Gastroesophageal sphincter (tissue), 4 donors: ENCODE measurements at regions not wholly inside any gene's neighbourhood (a gene's known extent, or its start where the extent isn't known, plus 50 kb on each side); places are given as distances from the start of the nearest gene placed in this dataset.
A peak's percentile ranks its signal among the peaks of the same experiment; 100 is the strongest.

ENCODE experiments used
- ATAC-seq: fragments of 150-250 bp; one replicate; pipeline ENCODE4 v1.9.1; 2016; ENCODE audit warnings: mild to moderate bottlenecking, moderate library complexity
- H3K27ac ChIP-seq, 4 donors: fragments of 200-600 bp; sonication (generic) in 3 of 4; 1 replicate in 3 of 4; 2 replicates in 1 of 4; pipeline ENCODE4 v1.5.1; 2016 to 2019
- H3K27me3 ChIP-seq: fragments of 200-600 bp; sonication (generic); one replicate; pipeline ENCODE4 v1.5.1; 2019
- H3K36me3 ChIP-seq, 2 donors: fragments of 200-600 bp; sonication (generic); one replicate each; pipeline ENCODE4 v1.5.1; 2019; ENCODE audit warnings: control low read depth in 1 of 2
- H3K4me1 ChIP-seq, 3 donors: fragments of 200-600 bp; sonication (generic); 1 replicate in 2 of 3; 2 replicates in 1 of 3; pipeline ENCODE4 v1.5.1; 2016 to 2019; ENCODE audit warnings: control low read depth in 2 of 3
- H3K4me3 ChIP-seq, 2 donors: fragments of 200-600 bp; sonication (generic); one replicate each; pipeline ENCODE4 v1.5.1; 2019; ENCODE audit warnings: mild to moderate bottlenecking in 1 of 2, moderate library complexity in 1 of 2
- H3K9me3 ChIP-seq, 3 donors: fragments of 200-600 bp; sonication (generic); one replicate each; pipeline ENCODE4 v1.5.1; 2017 to 2019; ENCODE audit warnings: control low read depth in 2 of 3
- CTCF ChIP-seq, 4 experiments: fragments of 200-600 bp in 2 of 4; fragments of 450-650 bp in 2 of 4; sonication (generic) in 1 of 4; IDR thresholded peaks; one replicate each; pipeline ENCODE4 v1.5.1; 2017 to 2019; ENCODE audit warnings: antibody characterized with exemption in 4 of 4, mild to moderate bottlenecking in 2 of 4, moderate library complexity in 2 of 4
- EP300 ChIP-seq: sonication (generic); formaldehyde crosslinking; IDR thresholded peaks from one replicate; pipeline ENCODE4 v1.6.1; 2017; ENCODE audit warnings: antibody characterized with exemption, mild to moderate bottlenecking
- POLR2A ChIP-seq, 2 donors: fragments of 450-650 bp; IDR thresholded peaks; one replicate each; pipeline ENCODE4 v1.6.1; 2017; ENCODE audit warnings: antibody characterized with exemption in 2 of 2, mild to moderate bottlenecking in 2 of 2, moderate library complexity in 1 of 2
- POLR2AphosphoS5 ChIP-seq: sonication (generic); formaldehyde crosslinking; IDR thresholded peaks from one replicate; pipeline ENCODE4 v1.6.1; 2017; ENCODE audit warnings: antibody characterized with exemption
- WGBS, 2 donors: methylation state at CpG; one replicate each; pipeline ENCODE4 v1.1.5; 2018; ENCODE audit warnings: low coverage in 1 of 2; 5-methylcytosine and 5-hydroxymethylcytosine counted together

GRCh38 chr2:120791243-120791961, 55.7 kb downstream of the GLI2 start:
- no peak for ATAC-seq
- no peak for TF ChIP-seq CTCF (IDR thresholded peaks at IDR 0.05)
- no peak for TF ChIP-seq EP300
- TF ChIP-seq POLR2AphosphoS5, result no peak
- no peak for TF ChIP-seq POLR2A (IDR thresholded peaks at IDR 0.05)
- Histone ChIP-seq H3K27ac (no peak overlapping the region), H3K9me3 (no peaks in the 10 kb centered on the region), H3K4me1 (peaks cover 0 to 44% (median 14%) of the 10 kb centered on the region in 3 donors), H3K36me3 (no peaks in the 10 kb centered on the region), H3K4me3 (no peak overlapping the region), H3K27me3 (no peaks in the 10 kb centered on the region)
- WGBS, 2 donors, result 81 to 86% methylated on average over 10 to 12 of the region's 14 CpGs

- no peaks in the 10 kb centered on the region for H3K9me3 ChIP-seq
- 75 to 85% methylated on average over 6 to 10 of the region's 11 CpGs for WGBS, 2 donors
- H3K27me3 ChIP-seq, result no peaks in the 10 kb centered on the region
- H3K36me3 ChIP-seq, result no peaks in the 10 kb centered on the region
- no peak overlapping the region for H3K27ac ChIP-seq
- H3K4me1 ChIP-seq, result peaks cover 0 to 44% (median 14%) of the 10 kb centered on the region in 3 donors
- no peak overlapping the region for H3K4me3 ChIP-seq
- no peak for ATAC-seq
- TF ChIP-seq POLR2AphosphoS5 (no peak), CTCF (IDR thresholded peaks at IDR 0.05) (no peak), POLR2A (IDR thresholded peaks at IDR 0.05) (no peak), EP300 (no peak)
These were observed 56.3 kb downstream of the GLI2 start for GRCh38 chr2:120791962-120792297.

- H3K27ac ChIP-seq, result peak overlapping the region in 3 of 4 donors; percentile 13 to 24 (median 14)
These were observed 58.2 kb downstream of the GLI2 start for GRCh38 chr2:120793682-120794403.

GRCh38 chr2:120794716-120795115, 59.0 kb downstream of the GLI2 start:
- ATAC-seq, result peak; percentile 44
- no peaks in the 10 kb centered on the region for H3K9me3 ChIP-seq
- H3K27ac ChIP-seq, result peak overlapping the region in 3 of 4 donors; percentile 13 to 24 (median 14)
- 32 to 68% methylated on average over 2 to 3 of the region's 3 CpGs for WGBS, 2 donors
- no peaks in the 10 kb centered on the region for H3K27me3 ChIP-seq
- TF ChIP-seq POLR2A (IDR thresholded peaks at IDR 0.05) (no peak), CTCF (IDR thresholded peaks at IDR 0.05) (no peak), POLR2AphosphoS5 (no peak), EP300 (no peak)
- H3K4me1 ChIP-seq, result peaks cover 3 to 51% (median 22%) of the 10 kb centered on the region in 3 donors
- H3K36me3 ChIP-seq, result no peaks in the 10 kb centered on the region
- H3K4me3 ChIP-seq, result no peak overlapping the region

More at GRCh38 chr2:120793682-120794403, 58.2 kb downstream of the GLI2 start:
- TF ChIP-seq CTCF (IDR thresholded peaks at IDR 0.05), result no peak
- TF ChIP-seq POLR2AphosphoS5, result no peak
- no peak for TF ChIP-seq EP300
- no peak for TF ChIP-seq POLR2A (IDR thresholded peaks at IDR 0.05)
- 45 to 51% methylated on average over 2 to 4 of the region's 10 CpGs for WGBS, 2 donors
- H3K4me3 ChIP-seq, result no peak overlapping the region
- H3K4me1 ChIP-seq, result peaks cover 3 to 42% (median 22%) of the 10 kb centered on the region in 3 donors
- ATAC-seq, result peak; percentile 28
- no peaks in the 10 kb centered on the region for H3K36me3 ChIP-seq
- no peaks in the 10 kb centered on the region for H3K9me3 ChIP-seq
- H3K27me3 ChIP-seq, result no peaks in the 10 kb centered on the region

- 87 to 90% methylated on average over 5 to 7 of the region's 7 CpGs for WGBS, 2 donors
- TF ChIP-seq EP300, result no peak
- no peak for TF ChIP-seq CTCF (IDR thresholded peaks at IDR 0.05)
- no peak for TF ChIP-seq POLR2A (IDR thresholded peaks at IDR 0.05)
- no peak for TF ChIP-seq POLR2AphosphoS5
- Histone ChIP-seq H3K9me3 (no peaks in the 10 kb centered on the region), H3K4me3 (no peak overlapping the region), H3K27me3 (no peaks in the 10 kb centered on the region), H3K27ac (no peak overlapping the region), H3K36me3 (no peaks in the 10 kb centered on the region), H3K4me1 (peaks cover 3 to 55% (median 22%) of the 10 kb centered on the region in 3 donors)
- no peak for ATAC-seq
These were observed 60.4 kb downstream of the GLI2 start for GRCh38 chr2:120796094-120796493.
